Naive B cell (primary cell): ENCODE measurements at regions not wholly inside any gene's neighbourhood (a gene's known extent, or its start where the extent isn't known, plus 50 kb on each side); places are given as distances from the start of the nearest gene placed in this dataset.

ENCODE experiments used
- ATAC-seq, 2 donors: fragments of 150-1000 bp; cut with Tn5 transposase; 2 replicates each; pipeline ENCODE4 v1.10.0; 2021; ENCODE audit warnings: low read depth in 2 of 2, mild to moderate bottlenecking in 2 of 2, moderate library complexity in 2 of 2
- DNase-seq: peaks from one replicate; pipeline ENCODE4 v3.0.0; 2022
- H3K27ac Mint-ChIP-seq, 6 donors: one replicate each; pipeline ENCODE4 v1.8.0; 2020 to 2022; ENCODE audit warnings: mild to moderate bottlenecking in 6 of 6, mixed read lengths in 6 of 6, moderate library complexity in 5 of 6, inconsistent platforms in 2 of 6
- H3K27me3 Mint-ChIP-seq, 3 donors: one replicate each; pipeline ENCODE4 v1.8.0; 2021 to 2022; ENCODE audit warnings: mixed read lengths in 3 of 3, mild to moderate bottlenecking in 1 of 3
- H3K36me3 Mint-ChIP-seq, 2 donors: one replicate each; pipeline ENCODE4 v1.8.0; 2020 to 2022; ENCODE audit warnings: mixed read lengths in 2 of 2, inconsistent platforms in 1 of 2, mild to moderate bottlenecking in 1 of 2
- H3K4me1 Mint-ChIP-seq, 3 donors: one replicate each; pipeline ENCODE4 v1.8.0; 2020 to 2022; ENCODE audit warnings: mixed read lengths in 3 of 3, inconsistent platforms in 1 of 3, mild to moderate bottlenecking in 1 of 3, moderate library complexity in 1 of 3
- H3K4me3 Mint-ChIP-seq, 8 donors: one replicate each; pipeline ENCODE4 v1.8.0; 2020 to 2022; ENCODE audit warnings: mild to moderate bottlenecking in 8 of 8, mixed read lengths in 8 of 8, moderate library complexity in 8 of 8, inconsistent platforms in 2 of 8
- H3K9me3 Mint-ChIP-seq, 7 donors: one replicate each; pipeline ENCODE4 v1.8.0; 2020 to 2022; ENCODE audit warnings: mixed read lengths in 7 of 7, mild to moderate bottlenecking in 5 of 7, inconsistent platforms in 2 of 7, moderate library complexity in 1 of 7

- DNase-seq, result no peak
- H3K4me3 Mint-ChIP-seq, result no peak overlapping the region
- H3K4me1 Mint-ChIP-seq, result no peaks in the 10 kb centered on the region
Observed at GRCh38 chr16:51442141-51442870, 291.2 kb upstream of the SALL1 start.

GRCh38 chr16:51440131-51440889 lies 289.2 kb upstream of the SALL1 start:
- ATAC-seq (no peak), DNase-seq (no peak)
- Mint-ChIP-seq H3K4me1 (no peaks in the 10 kb centered on the region), H3K36me3 (no peaks in the 10 kb centered on the region), H3K27ac (no peak overlapping the region), H3K27me3 (peaks cover 6 to 23% (median 22%) of the 10 kb centered on the region in 3 donors), H3K9me3 (peaks cover 0 to 14% (median 2%) of the 10 kb centered on the region in 7 donors), H3K4me3 (no peak overlapping the region)

More at GRCh38 chr16:51442141-51442870, 291.2 kb upstream of the SALL1 start:
- no peak for ATAC-seq
- Mint-ChIP-seq H3K9me3 (peaks cover 0 to 14% (median 2%) of the 10 kb centered on the region in 7 donors), H3K36me3 (no peaks in the 10 kb centered on the region), H3K27me3 (peaks cover 6 to 23% (median 22%) of the 10 kb centered on the region in 3 donors), H3K27ac (no peak overlapping the region)

GRCh38 chr16:51439271-51439670 lies 288.2 kb upstream of the SALL1 start:
- Mint-ChIP-seq H3K9me3 (peaks cover 0 to 18% (median 2%) of the 10 kb centered on the region in 7 donors), H3K4me3 (no peak overlapping the region), H3K4me1 (no peaks in the 10 kb centered on the region), H3K27ac (no peak overlapping the region), H3K36me3 (no peaks in the 10 kb centered on the region), H3K27me3 (peaks cover 6 to 23% (median 22%) of the 10 kb centered on the region in 3 donors)
- DNase-seq (no peak), ATAC-seq (no peak)

- DNase-seq (no peak), ATAC-seq (no peak)
- Mint-ChIP-seq H3K9me3 (peaks cover 0 to 24% (median 4%) of the 10 kb centered on the region in 7 donors), H3K27ac (peak overlapping the region in 1 of 6 donors; percentile 67), H3K4me3 (no peak overlapping the region), H3K4me1 (no peaks in the 10 kb centered on the region), H3K36me3 (no peaks in the 10 kb centered on the region), H3K27me3 (peaks cover 3 to 16% (median 14%) of the 10 kb centered on the region in 3 donors)
Observed at GRCh38 chr16:51436742-51437141, 285.7 kb upstream of the SALL1 start.

GRCh38 chr16:51434567-51435198 lies 283.6 kb upstream of the SALL1 start:
- Mint-ChIP-seq H3K4me3 (no peak overlapping the region), H3K9me3 (peaks cover 0 to 14% (median 3%) of the 10 kb centered on the region in 7 donors), H3K4me1 (no peaks in the 10 kb centered on the region), H3K36me3 (no peaks in the 10 kb centered on the region), H3K27me3 (peaks cover 0 to 9% (median 6%) of the 10 kb centered on the region in 3 donors), H3K27ac (no peak overlapping the region)
- ATAC-seq (no peak), DNase-seq (no peak)

GRCh38 chr16:51433599-51433998 lies 282.5 kb upstream of the SALL1 start:
- Mint-ChIP-seq H3K27ac (peak overlapping the region in 1 of 6 donors; percentile 35), H3K9me3 (peaks cover 0 to 14% (median 4%) of the 10 kb centered on the region in 7 donors), H3K4me1 (no peaks in the 10 kb centered on the region), H3K27me3 (peaks cover 0 to 1% (median under 1%) of the 10 kb centered on the region in 3 donors), H3K4me3 (no peak overlapping the region), H3K36me3 (no peaks in the 10 kb centered on the region)
- no peak for DNase-seq
- ATAC-seq, result no peak

GRCh38 chr16:51431517-51432241 lies 280.6 kb upstream of the SALL1 start:
- DNase-seq, result no peak
- ATAC-seq, result no peak
- no peak overlapping the region for H3K27ac Mint-ChIP-seq
- H3K4me1 Mint-ChIP-seq, result no peaks in the 10 kb centered on the region
- H3K9me3 Mint-ChIP-seq, result peaks cover 0 to 9% (median 5%) of the 10 kb centered on the region in 7 donors
- no peaks in the 10 kb centered on the region for H3K36me3 Mint-ChIP-seq
- H3K4me3 Mint-ChIP-seq, result no peak overlapping the region
- no peaks in the 10 kb centered on the region for H3K27me3 Mint-ChIP-seq

- ATAC-seq (no peak), DNase-seq (no peak)
- Mint-ChIP-seq H3K4me1 (no peaks in the 10 kb centered on the region), H3K4me3 (no peak overlapping the region), H3K9me3 (peaks cover 0 to 14% (median 6%) of the 10 kb centered on the region in 7 donors), H3K27me3 (no peaks in the 10 kb centered on the region), H3K36me3 (no peaks in the 10 kb centered on the region), H3K27ac (no peak overlapping the region)
Observed at GRCh38 chr16:51430716-51431369, 279.8 kb upstream of the SALL1 start.

- Mint-ChIP-seq H3K27ac (no peak overlapping the region), H3K4me1 (no peaks in the 10 kb centered on the region), H3K4me3 (no peak overlapping the region), H3K36me3 (no peaks in the 10 kb centered on the region), H3K9me3 (peaks cover 0 to 11% (median 7%) of the 10 kb centered on the region in 7 donors), H3K27me3 (no peaks in the 10 kb centered on the region)
- ATAC-seq (no peak), DNase-seq (no peak)
Observed at GRCh38 chr16:51429041-51429440, 278.0 kb upstream of the SALL1 start.

GRCh38 chr16:51427085-51427484 lies 276.0 kb upstream of the SALL1 start:
- no peak overlapping the region for H3K4me3 Mint-ChIP-seq

GRCh38 chr16:51426276-51426675 lies 275.2 kb upstream of the SALL1 start:
- Mint-ChIP-seq H3K4me1 (no peaks in the 10 kb centered on the region), H3K36me3 (no peaks in the 10 kb centered on the region), H3K27ac (no peak overlapping the region), H3K4me3 (no peak overlapping the region), H3K9me3 (peaks cover 5 to 19% (median 6%) of the 10 kb centered on the region in 7 donors), H3K27me3 (no peaks in the 10 kb centered on the region)
- DNase-seq, result no peak
- ATAC-seq, result no peak

More at GRCh38 chr16:51427085-51427484, 276.0 kb upstream of the SALL1 start:
- DNase-seq, result no peak
- H3K9me3 Mint-ChIP-seq, result peaks cover 5 to 19% (median 8%) of the 10 kb centered on the region in 7 donors
- H3K27ac Mint-ChIP-seq, result no peak overlapping the region
- no peaks in the 10 kb centered on the region for H3K4me1 Mint-ChIP-seq
- no peak for ATAC-seq
- no peaks in the 10 kb centered on the region for H3K36me3 Mint-ChIP-seq
- H3K27me3 Mint-ChIP-seq, result no peaks in the 10 kb centered on the region

GRCh38 chr16:51420247-51420646 lies 269.2 kb upstream of the SALL1 start:
- Mint-ChIP-seq H3K36me3 (no peaks in the 10 kb centered on the region), H3K9me3 (peaks cover 0 to 8% (median 6%) of the 10 kb centered on the region in 7 donors), H3K27me3 (no peaks in the 10 kb centered on the region), H3K4me3 (no peak overlapping the region), H3K4me1 (no peaks in the 10 kb centered on the region), H3K27ac (no peak overlapping the region)
- no peak for DNase-seq
- no peak for ATAC-seq

- DNase-seq (no peak), ATAC-seq (no peak)
- Mint-ChIP-seq H3K9me3 (peaks cover 0 to 8% (median 5%) of the 10 kb centered on the region in 7 donors), H3K36me3 (no peaks in the 10 kb centered on the region), H3K27ac (no peak overlapping the region), H3K4me1 (no peaks in the 10 kb centered on the region), H3K4me3 (no peak overlapping the region), H3K27me3 (no peaks in the 10 kb centered on the region)
Observed at GRCh38 chr16:51419768-51420167, 268.7 kb upstream of the SALL1 start.
